Mesodermal cell (in vitro differentiated cells): ENCODE measurements at regions not wholly inside any gene's neighbourhood (a gene's known extent, or its start where the extent isn't known, plus 50 kb on each side); places are given as distances from the start of the nearest gene placed in this dataset.
"Not testable (repeated sequence)": the region's sequence is repeated elsewhere in the genome, so short reads cannot be mapped to it uniquely, and the experiment has no call there.

Source experiments
- H3K27ac ChIP-seq: 2 replicates; pipeline ENCODE4 v1.7.0; 2013; ENCODE audit warnings: mild to moderate bottlenecking, low read depth, low read length, moderate library complexity; ENCODE audit not compliant: severe bottlenecking
- H3K36me3 ChIP-seq: 2 replicates; pipeline ENCODE4 v1.7.1; 2013; ENCODE audit warnings: mild to moderate bottlenecking, low read length, moderate library complexity; ENCODE audit not compliant: control insufficient read depth, insufficient read depth
- H3K4me1 ChIP-seq: one replicate; pipeline ENCODE4 v1.7.1; 2013; ENCODE audit warnings: mild to moderate bottlenecking, low read length; ENCODE audit not compliant: insufficient read depth, control insufficient read depth, poor library complexity, severe bottlenecking
- H3K4me3 ChIP-seq: 2 replicates; pipeline ENCODE4 v1.7.0; 2013; ENCODE audit warnings: low read length, control low read depth, mild to moderate bottlenecking; ENCODE audit not compliant: insufficient read depth, poor library complexity, severe bottlenecking; ENCODE audit errors: extremely low read depth
- H3K9me3 ChIP-seq: 2 replicates; pipeline ENCODE4 v1.7.1; 2013; ENCODE audit warnings: mild to moderate bottlenecking, low read length, moderate library complexity; ENCODE audit not compliant: control insufficient read depth
- WGBS, 2 experiments: methylation state at CpG; one replicate each; pipeline ENCODE4 v1.1.5; 2013; ENCODE audit warnings: missing lambda C conversion rate in 2 of 2; ENCODE audit not compliant: insufficient coverage in 2 of 2; 5-methylcytosine and 5-hydroxymethylcytosine counted together

- no peaks in the 10 kb centered on the region for H3K36me3 ChIP-seq
- H3K27ac ChIP-seq, result no peak overlapping the region
- 100% methylated on average over 2 of the region's 4 CpGs for WGBS, 2 experiments
- peaks cover 4% of the 10 kb centered on the region for H3K4me1 ChIP-seq
- peaks cover 12% of the 10 kb centered on the region for H3K9me3 ChIP-seq
- no peak overlapping the region for H3K4me3 ChIP-seq
Observed at GRCh38 chr2:234802071-234802844, 149.6 kb upstream of the SH3BP4 start.

- 84 to 89% methylated on average over 12 to 14 of the region's 15 CpGs for WGBS, 2 experiments
- Histone ChIP-seq H3K27ac (no peak overlapping the region), H3K36me3 (no peaks in the 10 kb centered on the region), H3K9me3 (no peaks in the 10 kb centered on the region), H3K4me3 (no peak overlapping the region), H3K4me1 (peaks cover 13% of the 10 kb centered on the region)
Observed at GRCh38 chr2:234797566-234798250, 154.1 kb upstream of the SH3BP4 start.

- H3K36me3 ChIP-seq, result no peaks in the 10 kb centered on the region
- peaks cover 9% of the 10 kb centered on the region for H3K4me1 ChIP-seq
- H3K27ac ChIP-seq, result no peak overlapping the region
- H3K4me3 ChIP-seq, result no peak overlapping the region
- H3K9me3 ChIP-seq, result no peaks in the 10 kb centered on the region
- 91 to 92% methylated on average over 8 of the region's 8 CpGs for WGBS, 2 experiments
Observed at GRCh38 chr2:234796045-234796591, 155.7 kb upstream of the SH3BP4 start.

- Histone ChIP-seq H3K4me1 (peaks cover 9% of the 10 kb centered on the region), H3K4me3 (no peak overlapping the region), H3K9me3 (no peaks in the 10 kb centered on the region), H3K36me3 (no peaks in the 10 kb centered on the region), H3K27ac (no peak overlapping the region)
- 71% methylated on average over 1 of the region's 6 CpGs; no CpG with 5 or more reads in 1 of the 2 experiments for WGBS, 2 experiments
Observed at GRCh38 chr2:234795272-234795920, 156.4 kb upstream of the SH3BP4 start.

GRCh38 chr2:234794866-234795265, 157.0 kb upstream of the SH3BP4 start:
- WGBS, 2 experiments, result 95 to 97% methylated on average over 3 to 7 of the region's 8 CpGs
- H3K27ac ChIP-seq, result no peak overlapping the region

GRCh38 chr2:234793212-234793785, 158.5 kb upstream of the SH3BP4 start:
- Histone ChIP-seq H3K27ac (no peak overlapping the region), H3K4me1 (peaks cover 9% of the 10 kb centered on the region), H3K36me3 (no peaks in the 10 kb centered on the region), H3K9me3 (no peaks in the 10 kb centered on the region), H3K4me3 (no peak overlapping the region)
- 69 to 78% methylated on average over 4 to 7 of the region's 8 CpGs for WGBS, 2 experiments

More at GRCh38 chr2:234794866-234795265, 157.0 kb upstream of the SH3BP4 start:
- Histone ChIP-seq H3K9me3 (no peaks in the 10 kb centered on the region), H3K36me3 (no peaks in the 10 kb centered on the region), H3K4me1 (peaks cover 9% of the 10 kb centered on the region), H3K4me3 (no peak overlapping the region)

- Histone ChIP-seq H3K4me1 (peaks cover 9% of the 10 kb centered on the region), H3K9me3 (no peaks in the 10 kb centered on the region), H3K4me3 (no peak overlapping the region), H3K36me3 (no peaks in the 10 kb centered on the region), H3K27ac (peak overlapping the region; percentile 32)
- WGBS, 2 experiments, result 62 to 63% methylated on average over 16 to 17 of the region's 18 CpGs
Observed at GRCh38 chr2:234792621-234793022, 159.2 kb upstream of the SH3BP4 start.

GRCh38 chr2:234792096-234792495, 159.7 kb upstream of the SH3BP4 start:
- H3K36me3 ChIP-seq, H3K9me3 ChIP-seq, H3K4me1 ChIP-seq, H3K4me3 ChIP-seq, H3K27ac ChIP-seq: not testable (repeated sequence)
- 84 to 93% methylated on average over 6 to 7 of the region's 8 CpGs for WGBS, 2 experiments

GRCh38 chr2:234790380-234790779, 161.4 kb upstream of the SH3BP4 start:
- Histone ChIP-seq H3K9me3 (no peaks in the 10 kb centered on the region), H3K4me3 (no peak overlapping the region), H3K36me3 (no peaks in the 10 kb centered on the region), H3K27ac (no peak overlapping the region), H3K4me1 (peaks cover 5% of the 10 kb centered on the region)
- 81 to 83% methylated on average over 5 to 6 of the region's 10 CpGs for WGBS, 2 experiments

GRCh38 chr2:234789556-234790325, 162.1 kb upstream of the SH3BP4 start:
- no peak overlapping the region for H3K4me3 ChIP-seq
- no peaks in the 10 kb centered on the region for H3K9me3 ChIP-seq
- no peak overlapping the region for H3K27ac ChIP-seq
- H3K4me1 ChIP-seq, result no peaks in the 10 kb centered on the region
- WGBS, 2 experiments, result 93 to 95% methylated on average over 8 to 9 of the region's 9 CpGs
- H3K36me3 ChIP-seq, result no peaks in the 10 kb centered on the region
